ENCODE measurements at regions not wholly inside any gene's neighbourhood (a gene's known extent, or its start where the extent isn't known, plus 50 kb on each side); places are given as distances from the start of the nearest gene placed in this dataset.
A peak's percentile ranks its signal among the peaks of the same experiment; 100 is the strongest.

DNA sequence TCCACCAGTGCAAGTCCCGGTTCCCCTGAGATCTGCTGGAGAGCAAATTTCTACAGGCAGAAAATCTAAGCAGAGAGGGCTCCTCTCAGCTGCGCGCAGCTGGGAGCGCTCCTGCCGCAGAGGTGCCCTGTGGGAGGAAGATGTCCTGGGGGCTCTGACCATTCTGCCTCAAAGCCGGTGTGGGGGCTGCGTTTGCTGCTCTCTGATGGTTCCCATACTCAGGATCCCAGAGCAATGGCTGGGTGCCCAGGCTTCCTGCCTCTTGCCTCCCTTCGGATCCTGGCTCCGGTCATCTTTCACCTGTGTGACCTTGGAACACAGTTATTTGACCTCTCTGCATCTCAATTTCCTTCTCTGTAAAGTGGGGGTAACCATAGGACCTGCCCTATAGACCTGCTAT is 434.2 kb downstream of the ZNF521 start:
- H3K27me3 ChIP-seq = peaks cover 0 to 14% (median 2%) of the 10 kb centered on the region in 4 donors
- peaks cover 0 to 10% (median 2%) of the 10 kb centered on the region in 4 donors for H3K4me1 ChIP-seq
- DNase-seq (ENCODE audit: extremely low spot score) = peak; percentile 57
- no peaks in the 10 kb centered on the region for H3K36me3 ChIP-seq
- intact Hi-C loops (cut with DNase I) = no loop called here
- H3K4me3 ChIP-seq = no peak overlapping the region
- no peak overlapping the region for H3K27ac ChIP-seq (replicated peaks in 1 of 4)
- TF ChIP-seq, protein P1, sequence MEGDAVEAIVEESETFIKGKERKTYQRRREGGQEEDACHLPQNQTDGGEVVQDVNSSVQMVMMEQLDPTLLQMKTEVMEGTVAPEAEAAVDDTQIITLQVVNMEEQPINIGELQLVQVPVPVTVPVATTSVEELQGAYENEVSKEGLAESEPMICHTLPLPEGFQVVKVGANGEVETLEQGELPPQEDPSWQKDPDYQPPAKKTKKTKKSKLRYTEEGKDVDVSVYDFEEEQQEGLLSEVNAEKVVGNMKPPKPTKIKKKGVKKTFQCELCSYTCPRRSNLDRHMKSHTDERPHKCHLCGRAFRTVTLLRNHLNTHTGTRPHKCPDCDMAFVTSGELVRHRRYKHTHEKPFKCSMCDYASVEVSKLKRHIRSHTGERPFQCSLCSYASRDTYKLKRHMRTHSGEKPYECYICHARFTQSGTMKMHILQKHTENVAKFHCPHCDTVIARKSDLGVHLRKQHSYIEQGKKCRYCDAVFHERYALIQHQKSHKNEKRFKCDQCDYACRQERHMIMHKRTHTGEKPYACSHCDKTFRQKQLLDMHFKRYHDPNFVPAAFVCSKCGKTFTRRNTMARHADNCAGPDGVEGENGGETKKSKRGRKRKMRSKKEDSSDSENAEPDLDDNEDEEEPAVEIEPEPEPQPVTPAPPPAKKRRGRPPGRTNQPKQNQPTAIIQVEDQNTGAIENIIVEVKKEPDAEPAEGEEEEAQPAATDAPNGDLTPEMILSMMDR (IDR thresholded peaks at IDR 0.05) = no peak
- TF ChIP-seq POLR2AphosphoS5 (IDR thresholded peaks at IDR 0.05) (no peak), POLR2A (IDR thresholded peaks at IDR 0.05; ENCODE audit: low read depth) (no peak), EP300 (IDR thresholded peaks at IDR 0.05) (no peak)
- WGBS = 81% methylated on average over 5 of the region's 9 CpGs
- no peaks in the 10 kb centered on the region for H3K9me3 ChIP-seq

DNA sequence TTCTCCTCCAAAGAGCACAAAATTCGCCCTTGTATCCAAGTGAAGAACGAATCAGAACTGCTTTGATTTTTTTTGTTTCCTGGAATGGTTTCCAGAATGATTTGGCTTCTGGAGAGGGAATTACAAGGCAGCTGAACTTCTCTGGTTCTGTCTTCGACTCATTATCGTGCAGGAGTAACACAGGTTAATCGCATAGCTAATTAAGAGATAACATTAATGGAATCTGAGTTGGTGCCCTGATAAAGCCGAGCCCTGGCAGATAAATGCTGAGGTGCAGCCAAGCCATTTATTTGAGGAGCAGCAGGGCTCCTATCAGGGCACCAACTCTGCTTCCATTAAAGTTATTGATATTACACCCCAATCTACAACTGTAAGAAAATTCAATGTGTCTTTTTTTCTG is 433.7 kb downstream of the ZNF521 start:
- WGBS = 70% methylated on average over 6 of the region's 6 CpGs
- no peak overlapping the region for H3K4me3 ChIP-seq
- DNase-seq (ENCODE audit: extremely low spot score) = no peak
- H3K4me1 ChIP-seq = peaks cover 0 to 10% (median 2%) of the 10 kb centered on the region in 4 donors
- no peak for TF ChIP-seq EP300 (IDR thresholded peaks at IDR 0.05)
- TF ChIP-seq, protein P1 (IDR thresholded peaks at IDR 0.05) = no peak
- TF ChIP-seq POLR2AphosphoS5 (IDR thresholded peaks at IDR 0.05) = no peak
- no peak for TF ChIP-seq POLR2A (IDR thresholded peaks at IDR 0.05; ENCODE audit: low read depth)
- no peak overlapping the region for H3K27ac ChIP-seq (replicated peaks in 1 of 4)
- H3K27me3 ChIP-seq = peaks cover 0 to 14% (median 2%) of the 10 kb centered on the region in 4 donors
- intact Hi-C loops (cut with DNase I) = no loop called here
- H3K36me3 ChIP-seq = no peaks in the 10 kb centered on the region
- no peaks in the 10 kb centered on the region for H3K9me3 ChIP-seq

DNA sequence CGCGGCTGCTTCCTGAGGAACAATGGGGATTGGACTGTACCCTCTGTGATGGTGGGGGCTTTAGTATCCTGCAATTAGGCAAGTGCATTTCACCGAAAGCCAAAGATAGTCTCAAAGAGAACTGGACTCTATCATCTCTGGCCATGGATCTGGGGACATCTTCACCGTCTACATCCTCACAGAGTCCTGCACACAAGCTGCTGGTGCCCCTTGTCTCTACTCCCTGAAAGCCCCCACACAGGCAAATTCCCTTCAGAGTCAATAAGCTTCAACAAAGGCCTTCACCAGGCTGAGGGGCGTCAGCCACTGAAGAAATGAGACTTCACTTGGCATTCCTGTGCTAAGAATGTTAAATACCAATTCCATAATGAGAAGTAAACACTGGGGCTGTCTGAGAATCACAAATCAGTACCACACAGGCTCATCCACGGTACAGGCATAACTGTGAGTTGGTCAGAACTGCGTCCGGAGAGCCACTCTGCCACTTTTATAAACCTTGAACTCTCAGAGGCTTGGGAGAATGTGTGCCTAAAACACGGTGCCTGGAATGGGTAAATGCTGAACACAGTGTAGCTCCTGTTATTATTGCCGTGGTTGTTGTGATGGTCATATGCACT is 432.7 kb downstream of the ZNF521 start:
- TF ChIP-seq POLR2A (IDR thresholded peaks at IDR 0.05; ENCODE audit: low read depth) = no peak
- TF ChIP-seq, protein P1 (IDR thresholded peaks at IDR 0.05) = no peak
- no peak for TF ChIP-seq EP300 (IDR thresholded peaks at IDR 0.05)
- no peak for TF ChIP-seq POLR2AphosphoS5 (IDR thresholded peaks at IDR 0.05)
- 95% methylated on average over 10 of the region's 10 CpGs for WGBS
- peaks cover 0 to 14% (median 2%) of the 10 kb centered on the region in 4 donors for H3K27me3 ChIP-seq
- no peak overlapping the region for H3K4me3 ChIP-seq
- H3K4me1 ChIP-seq = peaks cover 0 to 1% (median 0%) of the 10 kb centered on the region in 4 donors
- no peaks in the 10 kb centered on the region for H3K36me3 ChIP-seq
- intact Hi-C loops (cut with DNase I) = no loop called here
- peak; percentile 57 for DNase-seq (ENCODE audit: extremely low spot score)
- H3K27ac ChIP-seq (replicated peaks in 1 of 4) = no peak overlapping the region
- H3K9me3 ChIP-seq = no peaks in the 10 kb centered on the region

DNA sequence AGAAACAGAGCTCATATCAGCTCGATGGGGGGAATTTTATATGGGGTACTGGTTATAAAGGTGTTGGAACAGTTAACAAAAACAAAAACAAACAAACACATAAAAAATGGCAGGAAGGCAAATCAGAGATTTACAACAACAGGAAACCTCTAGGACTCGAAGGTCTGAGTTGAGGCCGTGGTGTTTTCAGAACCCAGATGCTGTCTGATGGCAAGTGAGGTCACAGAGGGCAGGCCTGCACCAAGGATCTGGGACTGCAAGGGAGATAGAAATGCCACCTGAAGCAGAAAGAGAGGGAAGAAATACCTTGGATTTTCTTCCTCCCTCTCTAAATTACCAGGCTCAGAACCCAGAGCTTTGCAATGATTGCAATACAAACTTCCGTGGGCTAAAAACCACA is 429.5 kb downstream of the ZNF521 start:
- no peaks in the 10 kb centered on the region for H3K9me3 ChIP-seq
- intact Hi-C loops (cut with DNase I) = no loop called here
- TF ChIP-seq EP300 (IDR thresholded peaks at IDR 0.05) (no peak), POLR2AphosphoS5 (IDR thresholded peaks at IDR 0.05) (no peak), POLR2A (IDR thresholded peaks at IDR 0.05; ENCODE audit: low read depth) (no peak)
- TF ChIP-seq, protein P1 (IDR thresholded peaks at IDR 0.05) = no peak
- H3K36me3 ChIP-seq = no peaks in the 10 kb centered on the region
- H3K27me3 ChIP-seq = peaks cover 0 to 4% (median 0%) of the 10 kb centered on the region in 4 donors
- H3K4me3 ChIP-seq = no peak overlapping the region
- WGBS = 69% methylated on average over 4 of the region's 4 CpGs
- no peak overlapping the region for H3K27ac ChIP-seq (replicated peaks in 1 of 4)
- no peak for DNase-seq (ENCODE audit: extremely low spot score)
- H3K4me1 ChIP-seq = no peaks in the 10 kb centered on the region

DNA sequence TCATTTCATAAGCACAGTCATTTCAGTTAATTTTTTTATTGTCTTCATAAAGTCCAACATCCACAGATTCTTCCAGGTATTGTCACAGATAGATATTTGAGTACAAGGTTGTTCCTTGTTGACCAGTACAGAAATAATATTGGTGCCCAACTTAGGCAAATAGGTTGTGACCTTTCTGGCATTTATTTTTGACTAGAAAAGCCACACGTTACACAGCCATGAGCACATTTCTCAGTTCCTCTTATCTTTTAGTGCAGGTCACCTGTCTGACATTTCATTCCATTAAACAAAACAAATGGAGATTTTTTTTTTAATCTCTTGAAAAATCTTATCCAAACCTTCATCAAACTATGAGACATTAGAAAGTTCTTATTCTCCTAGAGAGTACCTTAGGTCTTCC is 428.8 kb downstream of the ZNF521 start:
- WGBS = 3% methylated on average over 1 of the region's 1 CpG
- intact Hi-C loops (cut with DNase I) = no loop called here
- no peak overlapping the region for H3K27ac ChIP-seq (replicated peaks in 1 of 4)
- H3K27me3 ChIP-seq = peaks cover 0 to 4% (median 0%) of the 10 kb centered on the region in 4 donors
- H3K9me3 ChIP-seq = no peaks in the 10 kb centered on the region
- no peak for DNase-seq (ENCODE audit: extremely low spot score)
- no peaks in the 10 kb centered on the region for H3K4me1 ChIP-seq
- TF ChIP-seq POLR2A (IDR thresholded peaks at IDR 0.05; ENCODE audit: low read depth) (no peak), POLR2AphosphoS5 (IDR thresholded peaks at IDR 0.05) (no peak), EP300 (IDR thresholded peaks at IDR 0.05) (no peak)
- TF ChIP-seq, protein P1 (IDR thresholded peaks at IDR 0.05) = no peak
- no peak overlapping the region for H3K4me3 ChIP-seq
- no peaks in the 10 kb centered on the region for H3K36me3 ChIP-seq
